ACHN (cell line): ENCODE measurements at regions not wholly inside any gene's neighbourhood (a gene's known extent, or its start where the extent isn't known, plus 50 kb on each side); places are given as distances from the start of the nearest gene placed in this dataset.
"Not testable (repeated sequence)": the region's sequence is repeated elsewhere in the genome, so short reads cannot be mapped to it uniquely, and the experiment has no call there.

Experiments
- DNase-seq: peaks from one replicate; pipeline ENCODE4 v3.0.0-alpha.2; 2015
- in situ Hi-C: cut with HindIII; loops from 2 replicates; pipeline ENCODE4 v1.10.0; 2017; ENCODE audit warnings: low sequenced_read_pairs, low pct_ligation_motif_present, low pct_unique_long_range_greater_than_20kb

GRCh38 chr4:151866592-151866918, 105.7 kb upstream of the GATB start:
- no peak for DNase-seq

GRCh38 chr4:151865744-151866591, 105.2 kb upstream of the GATB start:
- DNase-seq: no peak
- in situ Hi-C loops: no loop called here

More at GRCh38 chr4:151866592-151866918, 105.7 kb upstream of the GATB start:
- in situ Hi-C loops: no loop called here

- no peak for DNase-seq
- in situ Hi-C loops: no loop called here
These were observed 104.5 kb upstream of the GATB start for GRCh38 chr4:151865312-151865711.

DNA sequence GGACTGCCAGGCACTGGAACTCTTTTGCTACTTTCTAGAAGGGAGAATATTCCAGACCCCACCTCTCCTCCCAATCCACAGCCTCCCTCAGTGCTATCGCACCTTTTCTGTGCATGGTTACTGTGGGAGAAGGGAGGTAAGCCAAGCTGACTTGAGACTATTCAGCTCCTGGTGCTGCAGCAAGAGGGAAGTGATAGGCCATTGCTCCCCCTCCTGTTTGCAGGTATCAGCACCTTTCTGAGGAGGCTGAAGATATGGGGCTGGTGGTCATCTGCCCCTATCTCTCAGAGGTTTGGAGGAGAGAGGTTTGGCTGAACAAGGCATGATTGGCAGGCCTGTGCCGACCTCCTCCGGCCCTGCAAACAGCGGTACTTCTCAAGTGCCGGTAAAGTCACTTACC, 103.3 kb upstream of the GATB start:
- no peak for DNase-seq
- in situ Hi-C loops: no loop called here

DNA sequence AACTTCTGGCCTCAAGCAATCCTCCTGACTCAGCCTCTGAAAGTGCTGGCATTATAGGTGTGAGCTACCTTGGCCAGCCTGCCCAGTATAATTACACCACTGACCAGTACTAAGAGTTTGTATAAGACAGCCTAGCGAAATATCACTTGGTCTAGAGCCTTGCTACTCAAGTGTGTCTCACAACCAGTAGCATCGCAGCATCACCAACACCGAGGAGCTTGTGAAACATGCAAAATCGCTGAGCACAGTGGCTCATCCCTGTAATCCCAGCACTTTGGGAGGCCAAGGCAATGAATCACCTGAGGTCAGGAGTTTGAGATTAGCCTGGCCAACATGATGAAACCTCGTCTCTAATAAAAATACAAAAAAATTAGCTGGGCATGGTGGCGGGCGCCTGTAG, 102.0 kb upstream of the GATB start:
- in situ Hi-C loops: no loop called here
- no peak for DNase-seq

GRCh38 chr4:151860561-151861093, 99.8 kb upstream of the GATB start:
- DNase-seq: no peak
- in situ Hi-C loops: no loop called here

- in situ Hi-C loops: no loop called here
- no peak for DNase-seq
These were observed 98.8 kb upstream of the GATB start for GRCh38 chr4:151859641-151860040.

GRCh38 chr4:151858356-151858755, 97.5 kb upstream of the GATB start:
- in situ Hi-C loops: no loop called here
- DNase-seq: no peak

DNA sequence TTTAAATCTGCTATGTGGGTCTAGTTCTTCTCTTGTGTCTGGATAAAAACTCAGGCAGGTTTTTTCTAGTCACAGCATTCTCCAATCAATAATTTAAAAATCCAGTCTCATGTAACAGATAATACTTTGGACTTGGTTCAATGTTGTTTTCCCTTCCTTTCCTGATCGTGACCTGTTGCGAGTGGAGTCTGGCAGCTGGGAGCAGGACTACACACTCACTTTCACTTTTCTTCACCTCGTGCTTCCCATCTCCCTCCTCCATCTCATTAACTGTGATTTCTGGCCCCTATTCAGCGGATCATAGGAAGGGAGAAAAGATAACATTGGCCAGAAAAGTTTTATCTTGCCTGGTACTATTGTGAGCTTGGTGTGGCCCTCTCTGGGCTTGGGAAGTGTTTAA, 96.6 kb upstream of the GATB start:
- DNase-seq: no peak
- in situ Hi-C loops: no loop called here

GRCh38 chr4:151855747-151856146, 94.9 kb upstream of the GATB start:
- in situ Hi-C loops: no loop called here
- no peak for DNase-seq

DNA sequence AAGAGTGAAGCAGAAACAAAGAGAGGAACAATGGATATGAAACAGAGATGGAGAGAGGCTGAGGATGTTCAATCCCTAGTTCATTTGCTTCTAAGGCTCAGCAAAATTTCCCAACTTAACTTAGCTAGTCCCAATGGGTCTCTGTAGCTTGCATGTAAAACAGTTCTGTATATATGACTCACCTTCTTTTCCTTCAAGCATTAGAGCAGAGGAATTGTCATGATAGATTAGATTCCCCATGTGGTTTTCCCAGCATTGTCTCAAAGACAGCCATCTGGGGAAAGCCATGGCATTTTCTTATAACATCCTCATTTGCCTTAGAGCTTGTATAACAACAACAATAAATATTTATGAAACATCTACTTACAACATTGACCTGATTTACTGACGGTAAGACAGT, 93.9 kb upstream of the GATB start:
- no peak for DNase-seq
- in situ Hi-C loops: no loop called here

DNA sequence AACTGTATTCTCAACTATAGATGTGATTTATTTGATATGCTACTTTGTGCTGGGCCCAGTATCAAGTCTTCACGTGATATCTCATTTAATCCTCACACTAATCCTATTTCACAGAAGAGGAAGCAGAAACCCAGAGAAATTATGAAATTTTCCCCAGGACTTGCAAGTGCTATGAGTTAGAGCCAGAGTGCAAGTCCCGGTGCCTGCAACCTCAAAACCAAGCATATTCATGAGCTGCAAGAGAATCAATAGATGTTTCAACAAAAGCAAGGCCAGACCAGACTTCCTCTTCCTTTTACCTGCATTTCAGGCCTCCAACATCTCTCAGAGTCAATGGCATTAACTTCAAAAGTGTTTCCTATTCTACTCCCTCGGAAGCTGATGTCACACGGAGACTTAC, 92.2 kb upstream of the GATB start:
- DNase-seq: no peak
- in situ Hi-C loops: no loop called here

GRCh38 chr4:151852202-151852601, 91.4 kb upstream of the GATB start:
- DNase-seq: no peak
- in situ Hi-C loops: no loop called here

DNA sequence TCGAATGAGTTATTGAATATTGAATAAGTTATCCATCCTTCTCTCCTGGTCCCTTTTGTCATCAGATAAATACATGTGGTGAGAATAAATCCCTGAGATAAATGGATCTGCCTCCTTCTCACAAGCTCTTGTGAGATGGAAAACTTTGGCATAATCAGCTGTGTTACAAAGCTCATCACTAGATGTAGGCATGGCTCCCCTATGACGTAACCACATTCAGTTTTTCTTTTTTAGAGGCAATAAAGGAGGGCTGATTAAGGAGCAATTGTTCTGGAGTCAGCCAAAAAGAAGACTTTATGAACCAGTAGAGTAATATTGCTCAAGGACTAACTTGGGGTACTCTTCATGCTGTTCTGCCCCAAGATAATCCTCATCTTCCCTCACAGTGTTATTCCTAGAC, 90.5 kb upstream of the GATB start:
- DNase-seq: no peak
- in situ Hi-C loops: no loop called here

DNA sequence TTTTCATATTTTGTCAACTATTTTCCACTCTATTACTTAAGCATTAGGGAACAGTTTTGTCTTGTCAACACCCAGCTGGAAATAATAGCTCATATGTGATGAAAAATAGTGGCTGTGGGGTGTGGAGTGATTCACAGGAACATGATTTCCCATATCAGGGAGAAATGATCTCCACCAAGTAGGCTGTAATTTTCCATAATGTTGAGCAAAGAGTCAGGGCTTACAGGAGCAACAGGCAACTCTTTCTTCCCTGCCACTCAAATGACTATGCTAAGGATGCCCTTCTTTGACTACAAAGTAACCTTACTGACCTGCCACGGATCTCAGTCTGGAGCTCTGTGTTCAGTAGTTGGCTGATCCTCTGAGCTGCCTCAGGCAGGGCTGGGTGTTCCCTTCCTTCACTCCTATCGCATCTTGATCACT, 90.0 kb upstream of the GATB start:
- in situ Hi-C loops: no loop called here
- no peak for DNase-seq

DNA sequence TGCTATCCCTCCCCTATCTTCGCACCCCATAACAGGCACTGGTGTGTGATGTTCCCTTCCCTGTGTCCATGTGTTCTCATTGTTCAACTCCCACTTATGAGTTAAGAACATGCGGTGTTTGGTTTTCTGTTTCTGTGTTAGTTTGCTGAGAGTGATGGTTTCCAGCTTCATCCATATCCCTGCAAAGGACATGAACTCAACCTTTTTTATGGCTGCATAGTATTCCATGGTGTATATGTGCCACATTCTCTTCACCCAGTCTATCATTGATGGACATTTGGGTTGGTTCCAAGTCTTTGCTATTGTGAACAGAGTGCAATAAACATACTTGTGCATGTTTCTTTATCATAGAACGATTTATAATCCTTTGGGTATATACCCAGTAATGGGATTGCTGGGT, 84.7 kb upstream of the GATB start:
- in situ Hi-C loops, DNase-seq: not testable (repeated sequence)

GRCh38 chr4:151842430-151843079, 81.7 kb upstream of the GATB start:
- DNase-seq: no peak
- in situ Hi-C loops: no loop called here

GRCh38 chr4:151841107-151841506, 80.3 kb upstream of the GATB start:
- in situ Hi-C loops: no loop called here
- no peak for DNase-seq

DNA sequence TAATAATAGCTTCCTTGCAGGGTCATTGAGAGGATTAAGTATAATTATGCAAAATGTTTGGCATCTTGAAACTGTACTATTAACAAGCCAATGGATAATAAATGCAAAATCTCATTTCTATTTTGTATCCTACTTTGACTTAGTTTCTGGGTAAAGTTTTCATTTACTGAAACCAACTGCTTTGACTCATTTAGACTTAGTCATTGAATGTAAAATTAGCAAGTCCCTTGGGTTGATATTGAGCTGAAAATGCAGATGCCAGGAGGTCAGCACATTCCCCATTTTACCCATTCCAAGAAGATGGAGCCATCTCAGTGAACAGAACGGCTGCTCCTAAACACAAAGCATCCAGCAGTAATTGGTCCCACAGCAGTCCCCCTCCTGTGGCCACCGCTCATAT, 74.7 kb upstream of the GATB start:
- in situ Hi-C loops: no loop called here
- no peak for DNase-seq

DNA sequence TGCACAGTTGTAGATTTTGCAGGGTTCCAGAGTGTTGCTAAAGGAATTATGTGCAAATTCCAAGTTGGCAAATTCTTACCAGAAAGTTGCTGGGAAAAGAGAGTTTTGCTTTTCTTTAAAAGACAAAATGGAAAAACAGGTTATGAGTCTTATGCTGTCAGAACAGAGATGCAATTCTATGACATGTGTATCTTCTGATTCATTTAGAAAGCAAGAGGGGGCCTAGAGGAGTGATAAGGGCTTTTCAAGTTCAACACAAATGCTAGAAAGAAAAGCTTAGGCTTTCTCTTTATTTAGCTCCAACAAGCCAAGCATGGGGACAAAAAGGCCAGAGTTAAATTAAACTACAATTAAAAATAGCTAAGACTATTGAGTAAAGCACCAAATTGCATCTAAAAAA, 72.4 kb upstream of the GATB start:
- in situ Hi-C loops: no loop called here

More for the DNA sequence above, 72.4 kb upstream of the GATB start:
- no peak for DNase-seq
